Colon (tissue), 2 donors: ENCODE measurements at regions not wholly inside any gene's neighbourhood (a gene's known extent, or its start where the extent isn't known, plus 50 kb on each side); places are given as distances from the start of the nearest gene placed in this dataset.
"Not testable (repeated sequence)": the region's sequence is repeated elsewhere in the genome, so short reads cannot be mapped to it uniquely, and the experiment has no call there.

Source experiments
- FAIRE-seq: peaks from 2 replicates; lab custom pipeline; 2012; peaks lifted over from hg19 to GRCh38; lab: Jason Lieb, UNC
- donor health status: control.
- donor health status: control.

GRCh38 chr10:84634636-84635035 lies 306.2 kb downstream of the CCSER2 start:
- FAIRE-seq, result no peak

GRCh38 chr10:84650628-84651027 lies 322.2 kb downstream of the CCSER2 start:
- FAIRE-seq, result not testable (repeated sequence)

- FAIRE-seq, result no peak
Observed at GRCh38 chr10:84654671-84655070, 326.3 kb downstream of the CCSER2 start.

- FAIRE-seq, result no peak
Observed at GRCh38 chr10:84659027-84659426, 330.6 kb downstream of the CCSER2 start.

- FAIRE-seq, result no peak
Observed at GRCh38 chr10:84659497-84660439, 331.4 kb downstream of the CCSER2 start.

GRCh38 chr10:84660450-84661159 lies 332.2 kb downstream of the CCSER2 start:
- no peak for FAIRE-seq

- FAIRE-seq, result no peak
Observed at GRCh38 chr10:84665211-84665610, 336.8 kb downstream of the CCSER2 start.

GRCh38 chr10:84665883-84666463 lies 337.6 kb downstream of the CCSER2 start:
- FAIRE-seq, result no peak

- no peak for FAIRE-seq
Observed at GRCh38 chr10:84668186-84668763, 339.9 kb downstream of the CCSER2 start.

GRCh38 chr10:84675060-84675459 lies 346.7 kb downstream of the CCSER2 start:
- FAIRE-seq, result no peak

GRCh38 chr10:84676536-84676935 lies 348.1 kb downstream of the CCSER2 start:
- no peak for FAIRE-seq

GRCh38 chr10:84681781-84682180 lies 353.4 kb downstream of the CCSER2 start:
- no peak for FAIRE-seq

- no peak for FAIRE-seq
Observed at GRCh38 chr10:84683550-84683949, 355.2 kb downstream of the CCSER2 start.

GRCh38 chr10:84683980-84684740 lies 355.8 kb downstream of the CCSER2 start:
- FAIRE-seq, result no peak

- FAIRE-seq, result no peak
Observed at GRCh38 chr10:84685047-84685660, 356.8 kb downstream of the CCSER2 start.

GRCh38 chr10:84693006-84693405 lies 364.6 kb downstream of the CCSER2 start:
- FAIRE-seq, result no peak

- no peak for FAIRE-seq
Observed at GRCh38 chr10:84695902-84696301, 367.5 kb downstream of the CCSER2 start.

GRCh38 chr10:84696610-84697009 lies 368.2 kb downstream of the CCSER2 start:
- no peak for FAIRE-seq

- no peak for FAIRE-seq
Observed at GRCh38 chr10:84698989-84699388, 370.6 kb downstream of the CCSER2 start.

- FAIRE-seq, result no peak
Observed at GRCh38 chr10:84700668-84701369, 372.4 kb downstream of the CCSER2 start.

GRCh38 chr10:84701370-84701720 lies 373.0 kb downstream of the CCSER2 start:
- FAIRE-seq, result no peak
